ENCODE measurements at regions not wholly inside any gene's neighbourhood (a gene's known extent, or its start where the extent isn't known, plus 50 kb on each side); places are given as distances from the start of the nearest gene placed in this dataset.

DNA sequence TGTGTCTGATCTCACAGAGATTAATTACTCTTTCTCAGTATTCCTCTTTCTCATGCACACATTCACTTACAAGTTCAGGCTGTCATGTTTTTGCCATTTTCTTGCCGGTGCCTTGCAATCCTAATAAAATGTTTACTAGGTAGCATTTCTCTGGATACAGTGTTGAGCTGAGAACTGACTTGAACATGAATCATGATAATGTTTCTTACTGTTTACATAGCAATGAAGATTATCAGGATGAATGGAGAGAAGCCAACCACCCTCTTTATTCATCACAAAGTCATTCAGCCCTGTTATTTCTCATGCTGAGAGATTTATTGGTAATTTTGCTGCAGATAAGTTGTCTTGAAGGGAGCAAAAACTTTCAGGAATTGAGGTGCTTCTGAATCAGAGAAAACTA, 185.5 kb upstream of the ECI2 start:
- peak; percentile 95 for TF ChIP-seq FOXA1 (IDR thresholded peaks at IDR 0.05)
- TF ChIP-seq LEF1 (IDR thresholded peaks at IDR 0.05; ENCODE audit: borderline replicate concordance): peak; percentile 58; the same call in 1 of the 2 replicates
- no peak for TF ChIP-seq TARDBP (IDR thresholded peaks at IDR 0.05)
- no peak for TF ChIP-seq HDGF (IDR thresholded peaks at IDR 0.05; ENCODE audit: borderline replicate concordance)
- no peak for TF ChIP-seq FOXK2 (IDR thresholded peaks at IDR 0.05)
- 0 out of 2 replicates have a peak, but pooled peaks have one; percentile 45 for TF ChIP-seq FOXM1 (IDR thresholded peaks at IDR 0.05; ENCODE audit: borderline replicate concordance)
- TF ChIP-seq L3MBTL2 (conservative IDR thresholded peaks at IDR 0.05): no peak
- TF ChIP-seq ELF4 (IDR thresholded peaks at IDR 0.05): no peak
- TF ChIP-seq CTBP1 (IDR thresholded peaks at IDR 0.05; ENCODE audit: borderline replicate concordance): peak; percentile 89
- no peak for TF ChIP-seq SP1 (IDR thresholded peaks at IDR 0.05)
- no peak for TF ChIP-seq BHLHE40 (IDR thresholded peaks at IDR 0.05; ENCODE audit: borderline replicate concordance)
- no peak for TF ChIP-seq NFRKB (IDR thresholded peaks at IDR 0.05)
- TF ChIP-seq, protein P1, sequence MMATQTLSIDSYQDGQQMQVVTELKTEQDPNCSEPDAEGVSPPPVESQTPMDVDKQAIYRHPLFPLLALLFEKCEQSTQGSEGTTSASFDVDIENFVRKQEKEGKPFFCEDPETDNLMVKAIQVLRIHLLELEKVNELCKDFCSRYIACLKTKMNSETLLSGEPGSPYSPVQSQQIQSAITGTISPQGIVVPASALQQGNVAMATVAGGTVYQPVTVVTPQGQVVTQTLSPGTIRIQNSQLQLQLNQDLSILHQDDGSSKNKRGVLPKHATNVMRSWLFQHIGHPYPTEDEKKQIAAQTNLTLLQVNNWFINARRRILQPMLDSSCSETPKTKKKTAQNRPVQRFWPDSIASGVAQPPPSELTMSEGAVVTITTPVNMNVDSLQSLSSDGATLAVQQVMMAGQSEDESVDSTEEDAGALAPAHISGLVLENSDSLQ (IDR thresholded peaks at IDR 0.05): peak; percentile 96
- TF ChIP-seq ZNF384 (IDR thresholded peaks at IDR 0.05): no peak

Data from HEK293T (cell line).